ENCODE measurements at regions not wholly inside any gene's neighbourhood (a gene's known extent, or its start where the extent isn't known, plus 50 kb on each side); places are given as distances from the start of the nearest gene placed in this dataset.

- TF ChIP-seq, protein P1, sequence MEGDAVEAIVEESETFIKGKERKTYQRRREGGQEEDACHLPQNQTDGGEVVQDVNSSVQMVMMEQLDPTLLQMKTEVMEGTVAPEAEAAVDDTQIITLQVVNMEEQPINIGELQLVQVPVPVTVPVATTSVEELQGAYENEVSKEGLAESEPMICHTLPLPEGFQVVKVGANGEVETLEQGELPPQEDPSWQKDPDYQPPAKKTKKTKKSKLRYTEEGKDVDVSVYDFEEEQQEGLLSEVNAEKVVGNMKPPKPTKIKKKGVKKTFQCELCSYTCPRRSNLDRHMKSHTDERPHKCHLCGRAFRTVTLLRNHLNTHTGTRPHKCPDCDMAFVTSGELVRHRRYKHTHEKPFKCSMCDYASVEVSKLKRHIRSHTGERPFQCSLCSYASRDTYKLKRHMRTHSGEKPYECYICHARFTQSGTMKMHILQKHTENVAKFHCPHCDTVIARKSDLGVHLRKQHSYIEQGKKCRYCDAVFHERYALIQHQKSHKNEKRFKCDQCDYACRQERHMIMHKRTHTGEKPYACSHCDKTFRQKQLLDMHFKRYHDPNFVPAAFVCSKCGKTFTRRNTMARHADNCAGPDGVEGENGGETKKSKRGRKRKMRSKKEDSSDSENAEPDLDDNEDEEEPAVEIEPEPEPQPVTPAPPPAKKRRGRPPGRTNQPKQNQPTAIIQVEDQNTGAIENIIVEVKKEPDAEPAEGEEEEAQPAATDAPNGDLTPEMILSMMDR (IDR thresholded peaks at IDR 0.05): no peak
- TF ChIP-seq POLR2A (IDR thresholded peaks at IDR 0.05): no peak
- intact Hi-C loops (cut with DNase I; ENCODE audit: low total_unique reads): no loop called here
- no peak for DNase-seq (ENCODE audit: low spot score in 2 of 2)
- H3K4me3 ChIP-seq (ENCODE audit: low read depth, poor library complexity, severe bottlenecking): no peak overlapping the region
- 81 to 86% methylated on average over 4 of the region's 4 CpGs for WGBS, 2 donors
These were observed 87.0 kb upstream of the TSHZ3 start for GRCh38 chr19:31436121-31436776.

DNA sequence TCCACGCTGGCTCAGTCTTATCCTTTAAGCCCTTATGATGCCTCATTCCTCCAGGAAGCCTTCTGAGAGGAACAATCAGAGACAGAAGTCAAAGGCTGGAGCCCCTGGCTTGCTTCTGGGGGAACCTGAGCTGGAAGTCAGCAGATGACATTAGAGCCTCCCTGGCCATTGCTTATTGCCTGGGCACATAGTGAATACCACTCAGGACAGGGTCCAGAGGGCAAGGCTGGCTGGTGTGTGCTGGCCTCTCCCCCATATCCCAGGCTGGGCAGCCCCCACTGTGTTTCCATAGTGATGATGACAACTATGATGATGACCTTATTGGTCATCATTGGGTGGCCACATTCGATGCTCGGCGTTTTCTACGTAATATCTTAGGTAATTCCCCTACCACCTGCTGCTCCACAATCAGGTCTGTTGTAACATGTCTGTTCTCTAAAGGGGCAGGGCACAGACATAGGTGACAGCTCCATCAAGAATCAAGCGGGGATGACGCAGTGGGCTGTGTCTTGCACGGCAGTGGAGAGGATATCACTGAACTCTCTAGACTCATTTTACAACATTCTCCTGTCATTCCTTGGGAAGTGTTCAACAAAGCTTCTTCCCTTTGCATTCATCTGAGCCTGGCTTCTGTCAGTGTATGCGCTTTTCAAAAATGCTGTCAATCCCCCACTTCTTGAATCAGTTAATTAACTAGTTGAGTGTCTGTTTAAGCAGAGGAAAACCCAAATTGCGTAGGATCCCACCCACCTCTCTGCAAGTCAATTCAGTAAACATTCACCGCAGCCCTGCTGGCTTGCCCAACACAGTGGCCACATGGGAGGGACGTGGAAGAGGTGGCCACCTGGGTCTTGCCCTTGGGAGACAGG is 89.4 kb upstream of the TSHZ3 start:
- intact Hi-C loops (cut with DNase I; ENCODE audit: low total_unique reads): no loop called here
- no peak overlapping the region for H3K4me3 ChIP-seq (ENCODE audit: low read depth, poor library complexity, severe bottlenecking)
- no peak for TF ChIP-seq POLR2A (IDR thresholded peaks at IDR 0.05)
- TF ChIP-seq, protein P1 (IDR thresholded peaks at IDR 0.05): no peak

GRCh38 chr19:31439270-31439573 is 90.0 kb upstream of the TSHZ3 start:
- DNase-seq (ENCODE audit: low spot score in 2 of 2): no peak
- intact Hi-C loops (cut with DNase I; ENCODE audit: low total_unique reads): no loop called here
- 31 to 46% methylated on average over 4 of the region's 4 CpGs for WGBS, 2 donors
- TF ChIP-seq, protein P1 (IDR thresholded peaks at IDR 0.05): no peak
- no peak for TF ChIP-seq POLR2A (IDR thresholded peaks at IDR 0.05)
- H3K4me3 ChIP-seq (ENCODE audit: low read depth, poor library complexity, severe bottlenecking): no peak overlapping the region

More for the DNA sequence above, 89.4 kb upstream of the TSHZ3 start:
- no peak for DNase-seq (ENCODE audit: low spot score in 2 of 2)
- WGBS, 2 donors: 54 to 65% methylated on average over 12 of the region's 12 CpGs

DNA sequence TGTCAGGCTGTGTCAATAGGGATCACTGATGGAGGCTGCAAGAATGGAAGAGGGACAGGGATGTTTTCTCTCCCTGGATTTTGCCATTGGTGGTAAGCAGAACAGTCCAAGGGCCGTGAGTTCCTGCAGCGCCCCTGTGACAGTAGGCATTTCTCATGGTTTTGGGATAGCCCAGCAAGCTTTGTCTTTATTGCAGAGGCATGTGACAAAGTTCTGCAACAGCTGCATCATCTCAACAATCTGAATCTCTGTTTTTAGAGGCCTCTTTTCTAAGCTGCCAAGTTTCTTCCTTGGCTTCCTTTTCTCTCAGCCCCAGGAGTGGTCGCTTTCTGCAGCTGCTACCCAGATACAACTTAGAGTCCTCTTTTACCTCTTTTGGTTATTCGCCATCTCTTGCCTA is 95.7 kb upstream of the TSHZ3 start:
- H3K4me3 ChIP-seq (ENCODE audit: low read depth, poor library complexity, severe bottlenecking): no peak overlapping the region
- WGBS, 2 donors: 84 to 92% methylated on average over 4 of the region's 4 CpGs
- no peak for TF ChIP-seq POLR2A (IDR thresholded peaks at IDR 0.05)
- TF ChIP-seq, protein P1 (IDR thresholded peaks at IDR 0.05): no peak
- intact Hi-C loops (cut with DNase I; ENCODE audit: low total_unique reads): no loop called here
- no peak for DNase-seq (ENCODE audit: low spot score in 2 of 2)

- H3K4me3 ChIP-seq (ENCODE audit: low read depth, poor library complexity, severe bottlenecking): no peak overlapping the region
- DNase-seq (ENCODE audit: low spot score in 2 of 2): no peak
- TF ChIP-seq, protein P1 (IDR thresholded peaks at IDR 0.05): no peak
- TF ChIP-seq POLR2A (IDR thresholded peaks at IDR 0.05): no peak
- 82 to 98% methylated on average over 1 of the region's 1 CpG for WGBS, 2 donors
- intact Hi-C loops (cut with DNase I; ENCODE audit: low total_unique reads): no loop called here
These were observed 96.2 kb upstream of the TSHZ3 start for GRCh38 chr19:31445406-31445805.
